DOHH2 (cell line): ENCODE measurements at regions not wholly inside any gene's neighbourhood (a gene's known extent, or its start where the extent isn't known, plus 50 kb on each side); places are given as distances from the start of the nearest gene placed in this dataset.

Experiments
- H3F3A ChIP-seq: fragments of 200-600 bp; sonication (generic), shearing (Covaris generic); 2 replicates; pipeline ENCODE4 v1.6.0; 2016; ENCODE audit warnings: antibody characterized with exemption, mild to moderate bottlenecking; ENCODE audit not compliant: control insufficient read depth, insufficient read depth
- H3K27ac ChIP-seq: fragments of 200-600 bp; sonication (generic); 2 replicates; pipeline ENCODE4 v1.5.1; 2014; ENCODE audit warnings: low read depth, mild to moderate bottlenecking, low read length, moderate library complexity
- H3K27me3 ChIP-seq: fragments of 200-600 bp; sonication (generic); 2 replicates; pipeline ENCODE4 v1.6.1; 2014; ENCODE audit warnings: mild to moderate bottlenecking, low read length, mixed read lengths; ENCODE audit not compliant: control insufficient read depth
- H3K36me3 ChIP-seq: fragments of 200-600 bp; sonication (generic); 2 replicates; pipeline ENCODE4 v1.6.1; 2014; ENCODE audit warnings: mild to moderate bottlenecking, low read length, moderate library complexity, mixed read lengths; ENCODE audit not compliant: control insufficient read depth
- H3K4me1 ChIP-seq: fragments of 200-600 bp; sonication (generic); 2 replicates; pipeline ENCODE4 v1.6.1; 2014; ENCODE audit warnings: mild to moderate bottlenecking, low read length, mixed read lengths; ENCODE audit not compliant: control insufficient read depth
- H3K4me2 ChIP-seq: fragments of 200-600 bp; sonication (generic); 2 replicates; pipeline ENCODE4 v1.6.0; 2014; ENCODE audit warnings: mild to moderate bottlenecking, low read length, moderate library complexity
- H3K4me3 ChIP-seq: fragments of 200-600 bp; sonication (generic); 2 replicates; pipeline ENCODE4 v1.5.1; 2014; ENCODE audit warnings: mild to moderate bottlenecking, low read length, mixed read lengths
- H3K79me2 ChIP-seq: fragments of 200-600 bp; sonication (generic); 2 replicates; pipeline ENCODE4 v1.6.1; 2014; ENCODE audit warnings: mild to moderate bottlenecking, low read length, mixed read lengths; ENCODE audit not compliant: control insufficient read depth
- H3K9me2 ChIP-seq: fragments of 200-600 bp; sonication (generic); replicated peaks from 2 replicates; pipeline ENCODE4 v1.6.1; 2014; ENCODE audit warnings: mild to moderate bottlenecking, low read length, mixed read lengths; ENCODE audit not compliant: control insufficient read depth
- H3K9me3 ChIP-seq: fragments of 200-600 bp; sonication (generic); 2 replicates; pipeline ENCODE4 v1.6.1; 2014; ENCODE audit warnings: antibody characterized with exemption, low read length, mixed read lengths; ENCODE audit not compliant: control insufficient read depth, insufficient read depth
- H4K20me1 ChIP-seq: fragments of 200-600 bp; sonication (generic); 2 replicates; pipeline ENCODE4 v1.6.0; 2014; ENCODE audit warnings: low read depth, mild to moderate bottlenecking, antibody characterized with exemption, low read length, moderate library complexity; ENCODE audit not compliant: control insufficient read depth, insufficient read depth
- EZH2phosphoT487 ChIP-seq: fragments of 200-600 bp; sonication (generic); IDR thresholded peaks from 2 replicates; pipeline ENCODE4 v1.6.1; 2017; ENCODE audit warnings: borderline replicate concordance, mild to moderate bottlenecking, antibody characterized with exemption, low read length, moderate library complexity, mixed read lengths
- TF ChIP-seq, protein P1 (sequence below): fragments of 200-600 bp; sonication (generic); IDR thresholded peaks from one replicate; pipeline ENCODE4 v1.5.1; 2014; ENCODE audit warnings: antibody characterized with exemption, mild to moderate bottlenecking, low read depth, low read length; ENCODE audit not compliant: poor library complexity, severe bottlenecking

DNA sequence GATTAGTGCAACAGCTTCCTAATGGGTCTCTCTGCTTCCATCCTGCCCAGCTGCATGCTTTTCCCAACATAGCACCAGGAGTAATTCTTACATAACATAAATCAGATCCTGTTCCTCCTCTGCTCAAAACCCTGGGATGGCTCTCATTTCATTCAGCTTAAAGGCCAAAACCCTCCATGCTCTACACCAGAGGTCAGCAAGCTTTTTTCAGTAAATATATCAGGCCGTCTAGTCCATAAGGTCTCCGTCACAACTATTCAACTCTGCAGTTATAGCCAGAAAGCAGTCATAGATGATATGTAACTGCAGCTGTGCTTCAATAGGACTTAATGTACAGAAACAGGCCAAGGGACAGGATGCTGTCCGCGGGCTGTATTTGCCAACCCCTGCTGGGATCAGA is 202.8 kb upstream of the UBE2E2 start:
- no peaks in the 10 kb centered on the region for H3K36me3 ChIP-seq
- no peaks in the 10 kb centered on the region for H3K9me3 ChIP-seq
- no peaks in the 10 kb centered on the region for H3K4me1 ChIP-seq
- no peaks in the 10 kb centered on the region for H3K27me3 ChIP-seq
- H3K4me3 ChIP-seq = no peak overlapping the region
- no peaks in the 10 kb centered on the region for H3K79me2 ChIP-seq
- no peak overlapping the region for H3K4me2 ChIP-seq
- H4K20me1 ChIP-seq = no peaks in the 10 kb centered on the region
- no peaks in the 10 kb centered on the region for H3F3A ChIP-seq
- H3K9me2 ChIP-seq = no peaks in the 10 kb centered on the region
- TF ChIP-seq, protein P1, sequence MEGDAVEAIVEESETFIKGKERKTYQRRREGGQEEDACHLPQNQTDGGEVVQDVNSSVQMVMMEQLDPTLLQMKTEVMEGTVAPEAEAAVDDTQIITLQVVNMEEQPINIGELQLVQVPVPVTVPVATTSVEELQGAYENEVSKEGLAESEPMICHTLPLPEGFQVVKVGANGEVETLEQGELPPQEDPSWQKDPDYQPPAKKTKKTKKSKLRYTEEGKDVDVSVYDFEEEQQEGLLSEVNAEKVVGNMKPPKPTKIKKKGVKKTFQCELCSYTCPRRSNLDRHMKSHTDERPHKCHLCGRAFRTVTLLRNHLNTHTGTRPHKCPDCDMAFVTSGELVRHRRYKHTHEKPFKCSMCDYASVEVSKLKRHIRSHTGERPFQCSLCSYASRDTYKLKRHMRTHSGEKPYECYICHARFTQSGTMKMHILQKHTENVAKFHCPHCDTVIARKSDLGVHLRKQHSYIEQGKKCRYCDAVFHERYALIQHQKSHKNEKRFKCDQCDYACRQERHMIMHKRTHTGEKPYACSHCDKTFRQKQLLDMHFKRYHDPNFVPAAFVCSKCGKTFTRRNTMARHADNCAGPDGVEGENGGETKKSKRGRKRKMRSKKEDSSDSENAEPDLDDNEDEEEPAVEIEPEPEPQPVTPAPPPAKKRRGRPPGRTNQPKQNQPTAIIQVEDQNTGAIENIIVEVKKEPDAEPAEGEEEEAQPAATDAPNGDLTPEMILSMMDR = no peak
- TF ChIP-seq EZH2phosphoT487 = no peak
- no peak overlapping the region for H3K27ac ChIP-seq

DNA sequence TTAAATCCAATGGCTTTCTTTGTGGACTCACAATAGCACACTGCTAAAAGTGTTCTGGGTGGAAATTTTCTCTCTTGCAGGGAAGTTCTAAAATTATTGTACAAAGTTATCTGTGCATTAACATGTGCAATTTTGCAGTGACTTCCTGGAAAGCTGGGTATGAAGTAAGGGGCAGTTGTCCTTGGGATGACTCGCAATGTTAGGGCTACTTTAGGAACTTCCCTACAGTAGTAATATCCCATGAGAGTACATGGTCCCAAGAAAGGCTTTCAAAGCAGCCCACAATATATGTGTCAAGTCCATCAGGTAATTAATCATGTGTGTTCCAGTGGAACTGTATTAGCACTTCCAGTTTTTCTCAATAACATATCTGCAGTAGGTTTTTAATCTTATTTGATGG is 201.0 kb upstream of the UBE2E2 start:
- Histone ChIP-seq H3K36me3 (no peaks in the 10 kb centered on the region), H3K27ac (no peak overlapping the region), H3K4me1 (no peaks in the 10 kb centered on the region), H3K4me2 (no peak overlapping the region), H3K9me3 (no peaks in the 10 kb centered on the region), H3K9me2 (no peaks in the 10 kb centered on the region), H4K20me1 (no peaks in the 10 kb centered on the region), H3K4me3 (no peak overlapping the region), H3K79me2 (no peaks in the 10 kb centered on the region), H3K27me3 (no peaks in the 10 kb centered on the region), H3F3A (no peaks in the 10 kb centered on the region)
- TF ChIP-seq EZH2phosphoT487 = no peak
- TF ChIP-seq, protein P1 = no peak

DNA sequence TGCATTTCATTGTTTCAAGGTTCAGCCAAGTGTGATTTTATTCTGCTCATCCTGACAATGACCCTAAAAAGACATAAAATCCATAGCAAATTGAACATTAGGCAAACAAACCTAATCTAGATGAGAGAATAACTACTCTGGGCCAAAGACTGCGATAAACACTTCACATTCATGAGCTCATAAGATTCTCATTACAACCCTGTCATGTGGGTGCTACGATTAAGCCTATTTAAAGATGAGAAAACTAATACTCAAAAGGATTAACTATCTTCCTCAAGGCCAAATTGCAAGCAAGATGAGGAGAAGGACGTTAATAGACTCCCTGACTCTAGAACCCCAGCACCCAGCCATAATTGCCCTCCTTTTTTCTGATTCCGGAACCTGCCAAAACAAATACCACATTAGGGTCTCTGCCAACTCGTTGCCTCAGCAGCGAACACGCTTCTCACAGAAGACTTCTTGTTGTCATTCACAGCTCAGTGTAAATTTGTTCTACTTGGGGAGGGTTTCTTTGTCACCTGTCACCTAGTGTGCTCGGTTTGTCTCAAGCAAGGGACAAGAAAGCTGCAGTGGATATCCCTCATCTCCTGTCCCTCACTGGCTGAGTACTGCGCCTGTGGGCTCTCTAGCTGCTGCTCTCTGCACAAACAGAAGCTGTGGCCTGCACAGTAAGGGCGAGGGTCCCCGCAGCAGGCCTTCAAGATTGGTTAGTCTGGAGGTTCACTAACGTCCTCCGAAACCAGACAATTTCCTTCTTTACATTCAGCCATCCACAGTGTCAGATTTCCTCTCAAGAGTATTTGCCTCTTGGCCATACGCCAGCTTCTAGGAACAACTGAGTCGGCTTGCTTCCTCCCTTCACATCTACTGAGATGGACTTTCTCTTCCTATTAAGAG is 200.0 kb upstream of the UBE2E2 start:
- no peaks in the 10 kb centered on the region for H3K27me3 ChIP-seq
- H3K36me3 ChIP-seq = no peaks in the 10 kb centered on the region
- H4K20me1 ChIP-seq = no peaks in the 10 kb centered on the region
- no peaks in the 10 kb centered on the region for H3K79me2 ChIP-seq
- no peak overlapping the region for H3K27ac ChIP-seq
- H3K4me3 ChIP-seq = no peak overlapping the region
- H3K4me2 ChIP-seq = no peak overlapping the region
- H3K4me1 ChIP-seq = no peaks in the 10 kb centered on the region
- H3F3A ChIP-seq = no peaks in the 10 kb centered on the region
- H3K9me2 ChIP-seq = no peaks in the 10 kb centered on the region
- H3K9me3 ChIP-seq = no peaks in the 10 kb centered on the region
- TF ChIP-seq EZH2phosphoT487 = no peak
- TF ChIP-seq, protein P1 = no peak

DNA sequence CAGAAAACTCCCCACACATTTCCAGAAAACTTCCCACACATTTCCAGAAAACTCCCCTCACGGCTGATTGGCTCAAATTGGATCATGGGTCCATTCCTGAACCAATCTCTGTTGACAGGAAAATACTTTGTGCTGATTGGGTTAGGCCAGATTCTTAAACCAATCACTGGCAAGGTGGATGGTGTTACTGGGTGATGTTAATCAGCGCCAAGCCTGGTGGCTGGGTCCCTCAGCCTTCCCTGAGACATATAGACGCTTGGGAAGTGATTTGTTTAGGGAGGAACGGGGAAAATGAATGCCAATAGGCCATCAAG is 199.4 kb upstream of the UBE2E2 start:
- no peaks in the 10 kb centered on the region for H3K79me2 ChIP-seq
- H4K20me1 ChIP-seq = no peaks in the 10 kb centered on the region
- no peak overlapping the region for H3K27ac ChIP-seq
- TF ChIP-seq, protein P1 = no peak
- no peak for TF ChIP-seq EZH2phosphoT487
- no peaks in the 10 kb centered on the region for H3K36me3 ChIP-seq
- no peaks in the 10 kb centered on the region for H3K9me2 ChIP-seq
- no peak overlapping the region for H3K4me2 ChIP-seq
- H3K9me3 ChIP-seq = no peaks in the 10 kb centered on the region
- no peaks in the 10 kb centered on the region for H3K4me1 ChIP-seq
- H3F3A ChIP-seq = no peaks in the 10 kb centered on the region
- no peaks in the 10 kb centered on the region for H3K27me3 ChIP-seq
- no peak overlapping the region for H3K4me3 ChIP-seq
